HepG2 (cell line): ENCODE measurements at regions not wholly inside any gene's neighbourhood (a gene's known extent, or its start where the extent isn't known, plus 50 kb on each side); places are given as distances from the start of the nearest gene placed in this dataset.

Experiments used
- CENPBD1 ChIP-seq: sonication (generic); formaldehyde crosslinking; IDR thresholded peaks from 2 replicates; pipeline ENCODE4 v1.8.0; 2022; ENCODE audit warnings: missing genetic modification reagents, low read depth, mild to moderate bottlenecking, borderline replicate concordance
- GATAD2A ChIP-seq: IDR thresholded peaks from 2 replicates; pipeline ENCODE4 v1.6.1; 2016
- HHEX ChIP-seq: IDR thresholded peaks from 2 replicates; pipeline ENCODE4 v1.6.1; 2016; ENCODE audit warnings: control low read depth
- MATR3 ChIP-seq: sonication (generic); formaldehyde crosslinking; IDR thresholded peaks from 2 replicates; pipeline ENCODE4 v1.4.0; 2020; ENCODE audit warnings: missing genetic modification reagents
- MED1 ChIP-seq: sonication (generic); formaldehyde crosslinking; IDR thresholded peaks from 2 replicates; pipeline ENCODE4 v1.4.0; 2020; ENCODE audit warnings: missing genetic modification reagents
- NR2F6 ChIP-seq, 2 experiments: IDR thresholded peaks; 2 replicates each; pipeline ENCODE4 v1.6.1; 2016; ENCODE audit warnings: antibody characterized with exemption in 1 of 2, mild to moderate bottlenecking in 1 of 2
- TEAD3 ChIP-seq: optimal IDR thresholded peaks from 2 replicates; pipeline ENCODE3; 2016; ENCODE audit warnings: borderline replicate concordance
- ZBTB40 ChIP-seq, 2 experiments: fragments of 450-650 bp in 1 of 2; sonication (generic) in 1 of 2; formaldehyde crosslinking in 1 of 2; IDR thresholded peaks; 2 replicates each; pipeline versions ENCODE4 v1.6.1 to v1.8.0; 2016 to 2022; ENCODE audit warnings: antibody characterized with exemption in 1 of 2, mild to moderate bottlenecking in 1 of 2, missing genetic modification reagents in 1 of 2
- ZMYM4 ChIP-seq: sonication (generic); formaldehyde crosslinking; IDR thresholded peaks from 2 replicates; pipeline ENCODE4 v1.8.1; 2023; ENCODE audit warnings: mild to moderate bottlenecking, missing genetic modification reagents
- ZNF256 ChIP-seq: sonication (generic); formaldehyde crosslinking; conservative IDR thresholded peaks from 2 replicates; pipeline ENCODE4 v1.4.0; 2020; ENCODE audit warnings: missing genetic modification reagents
- ZNF34 ChIP-seq: sonication (generic); formaldehyde crosslinking; IDR thresholded peaks from 2 replicates; pipeline ENCODE4 v1.4.0; 2020; ENCODE audit warnings: mild to moderate bottlenecking, missing genetic modification reagents, borderline replicate concordance
- ZNF362 ChIP-seq: sonication (generic); formaldehyde crosslinking; IDR thresholded peaks from 2 replicates; pipeline ENCODE4 v1.4.0; 2020; ENCODE audit warnings: missing genetic modification reagents, mild to moderate bottlenecking, borderline replicate concordance
- ZNF557 ChIP-seq: sonication (generic); formaldehyde crosslinking; IDR thresholded peaks from 2 replicates; pipeline ENCODE4 v1.4.0; 2020; ENCODE audit warnings: missing genetic modification reagents
- ZNF570 ChIP-seq: sonication (generic); formaldehyde crosslinking; IDR thresholded peaks from 2 replicates; pipeline ENCODE4 v1.4.0; 2020; ENCODE audit warnings: mild to moderate bottlenecking, missing genetic modification reagents, borderline replicate concordance
- ZNF644 ChIP-seq: IDR thresholded peaks from 2 replicates; pipeline ENCODE4 v1.6.1; 2016; ENCODE audit warnings: low read depth
- ZNF772 ChIP-seq: sonication (generic); formaldehyde crosslinking; IDR thresholded peaks from 2 replicates; pipeline ENCODE4 v1.5.0; 2020; ENCODE audit warnings: mild to moderate bottlenecking, missing genetic modification reagents
- ZSCAN29 ChIP-seq: sonication (generic); formaldehyde crosslinking; conservative IDR thresholded peaks from 2 replicates; pipeline ENCODE4 v1.4.0; 2020; ENCODE audit warnings: mild to moderate bottlenecking, missing genetic modification reagents
- TF ChIP-seq, protein P1 (sequence below): IDR thresholded peaks from 2 replicates; pipeline ENCODE4 v1.6.1; 2018; ENCODE audit warnings: missing genetic modification reagents, mild to moderate bottlenecking, missing compliant biosample characterization

DNA sequence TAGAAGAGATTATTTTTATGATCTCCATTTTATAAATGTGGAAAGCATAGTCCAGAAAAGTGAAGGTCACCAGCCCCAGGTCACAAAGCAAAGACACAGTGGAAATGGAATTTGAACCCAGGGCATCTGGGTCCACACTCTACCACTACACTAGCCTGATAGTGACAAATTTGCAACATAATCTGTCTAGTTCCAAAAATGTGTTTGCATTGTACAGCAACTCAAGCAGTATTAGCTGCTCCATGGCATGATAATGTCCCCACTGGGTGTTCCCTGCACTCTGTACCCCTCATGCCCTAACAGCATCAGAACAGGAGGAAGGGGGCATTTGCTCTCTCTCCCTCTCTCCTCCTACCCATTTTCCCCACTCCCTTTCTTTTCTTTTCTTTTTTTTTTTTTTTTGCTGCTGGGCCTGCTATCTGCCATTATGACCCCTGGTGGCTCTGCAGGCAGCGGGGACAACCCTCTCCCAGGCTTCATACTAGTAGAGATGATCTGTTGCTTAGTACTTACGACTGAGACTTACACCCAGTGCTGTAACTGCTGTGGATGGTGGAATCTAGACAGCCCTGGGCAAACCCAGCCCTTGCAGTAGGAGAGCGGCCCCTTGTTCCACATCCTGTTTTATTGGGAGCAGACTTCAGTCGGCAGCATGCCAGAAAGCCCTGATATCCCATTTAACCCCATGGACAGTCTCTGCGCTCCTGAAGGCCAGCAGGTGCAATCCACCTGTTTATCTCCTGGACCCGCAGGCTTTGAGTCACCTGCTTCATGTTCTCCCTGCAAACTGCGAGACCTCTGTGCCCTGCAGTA lies 306.3 kb downstream of the SOX9 start (continued):
- TF ChIP-seq, protein P1, sequence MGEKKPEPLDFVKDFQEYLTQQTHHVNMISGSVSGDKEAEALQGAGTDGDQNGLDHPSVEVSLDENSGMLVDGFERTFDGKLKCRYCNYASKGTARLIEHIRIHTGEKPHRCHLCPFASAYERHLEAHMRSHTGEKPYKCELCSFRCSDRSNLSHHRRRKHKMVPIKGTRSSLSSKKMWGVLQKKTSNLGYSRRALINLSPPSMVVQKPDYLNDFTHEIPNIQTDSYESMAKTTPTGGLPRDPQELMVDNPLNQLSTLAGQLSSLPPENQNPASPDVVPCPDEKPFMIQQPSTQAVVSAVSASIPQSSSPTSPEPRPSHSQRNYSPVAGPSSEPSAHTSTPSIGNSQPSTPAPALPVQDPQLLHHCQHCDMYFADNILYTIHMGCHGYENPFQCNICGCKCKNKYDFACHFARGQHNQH, result no peak
- TF ChIP-seq ZSCAN29 (CRISPR knock-in tag) (no peak), MED1 (CRISPR knock-in tag) (peak; percentile 45; the same call in 1 of the 2 replicates), ZBTB40 (IDR thresholded peaks at IDR 0.05) (no peak), ZBTB40 (CRISPR knock-in tag; IDR thresholded peaks at IDR 0.05) (0 out of 2 replicates have a peak, but pooled peaks have one; percentile 19), ZNF34 (no peak), CENPBD1 (no peak), MATR3 (CRISPR knock-in tag) (no peak), GATAD2A (peak; percentile 35; the same call in 1 of the 2 replicates), ZNF256 (CRISPR knock-in tag) (0 out of 2 replicates have a peak, but pooled peaks have one; percentile 35), ZMYM4 (CRISPR knock-in tag) (0 out of 2 replicates have a peak, but pooled peaks have one; percentile 26), NR2F6 (IDR thresholded peaks at IDR 0.05) (peak; percentile 18; the same call in 1 of the 2 replicates), NR2F6 (CRISPR knock-in tag; IDR thresholded peaks at IDR 0.05) (0 out of 2 replicates have a peak, but pooled peaks have one; percentile 9), ZNF772 (0 out of 2 replicates have a peak, but pooled peaks have one; percentile 33), ZNF557 (CRISPR knock-in tag) (no peak), TEAD3 (CRISPR knock-in tag) (peak; percentile 12), ZNF570 (no peak), HHEX (no peak), ZNF644 (CRISPR knock-in tag) (peak; percentile 25; the same call in 1 of the 2 replicates), ZNF362 (CRISPR knock-in tag) (peak; percentile 50; the same call in 1 of the 2 replicates)
